ENCODE measurements at regions not wholly inside any gene's neighbourhood (a gene's known extent, or its start where the extent isn't known, plus 50 kb on each side); places are given as distances from the start of the nearest gene placed in this dataset.

GRCh38 chr7:96526496-96526895 lies 183.2 kb downstream of the SEM1 start:
- H3K27ac ChIP-seq (ENCODE audit: insufficient read depth, low read depth, low read length), result no peak overlapping the region
- no peaks in the 10 kb centered on the region for H4K20me1 ChIP-seq (replicated peaks; ENCODE audit: control insufficient read depth, extremely low read depth, insufficient read depth, low read length)
- dilution Hi-C loops (cut with MboI; ENCODE audit: extremely low pct_ligation_motif_present, low sequenced_read_pairs), result no loop called here
- peaks cover 0 to 4% of the 10 kb centered on the region in 2 experiments for H3K27me3 ChIP-seq (ENCODE audit: control insufficient read depth in 2 of 2, insufficient read depth in 2 of 2, low read length in 2 of 2)
- no peaks in the 10 kb centered on the region for H3K9me3 ChIP-seq (replicated peaks; ENCODE audit: control insufficient read depth, insufficient read depth, low read length)
- no peak for TF ChIP-seq POLR2AphosphoS5 (IDR thresholded peaks at IDR 0.05; ENCODE audit: insufficient read depth, low read depth, low read length)
- TF ChIP-seq POLR2A (IDR thresholded peaks at IDR 0.05; ENCODE audit: low read depth, low read length), result no peak
- TF ChIP-seq GATA2 (IDR thresholded peaks at IDR 0.05; ENCODE audit: insufficient read depth, insufficient read length, low read depth, low read length), result no peak
- no peak for TF ChIP-seq EZH2 (IDR thresholded peaks at IDR 0.05; ENCODE audit: borderline replicate concordance, low read depth, low read length, severe bottlenecking)
- no peak for TF ChIP-seq FOS (IDR thresholded peaks at IDR 0.05; ENCODE audit: borderline replicate concordance, insufficient read depth, low read length)
- TF ChIP-seq, protein P1, sequence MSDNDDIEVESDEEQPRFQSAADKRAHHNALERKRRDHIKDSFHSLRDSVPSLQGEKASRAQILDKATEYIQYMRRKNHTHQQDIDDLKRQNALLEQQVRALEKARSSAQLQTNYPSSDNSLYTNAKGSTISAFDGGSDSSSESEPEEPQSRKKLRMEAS (IDR thresholded peaks at IDR 0.05; ENCODE audit: insufficient read depth, insufficient read length), result no peak
- no peak for TF ChIP-seq MYC (IDR thresholded peaks at IDR 0.05; ENCODE audit: low read depth, low read length)
- TF ChIP-seq, protein P2, sequence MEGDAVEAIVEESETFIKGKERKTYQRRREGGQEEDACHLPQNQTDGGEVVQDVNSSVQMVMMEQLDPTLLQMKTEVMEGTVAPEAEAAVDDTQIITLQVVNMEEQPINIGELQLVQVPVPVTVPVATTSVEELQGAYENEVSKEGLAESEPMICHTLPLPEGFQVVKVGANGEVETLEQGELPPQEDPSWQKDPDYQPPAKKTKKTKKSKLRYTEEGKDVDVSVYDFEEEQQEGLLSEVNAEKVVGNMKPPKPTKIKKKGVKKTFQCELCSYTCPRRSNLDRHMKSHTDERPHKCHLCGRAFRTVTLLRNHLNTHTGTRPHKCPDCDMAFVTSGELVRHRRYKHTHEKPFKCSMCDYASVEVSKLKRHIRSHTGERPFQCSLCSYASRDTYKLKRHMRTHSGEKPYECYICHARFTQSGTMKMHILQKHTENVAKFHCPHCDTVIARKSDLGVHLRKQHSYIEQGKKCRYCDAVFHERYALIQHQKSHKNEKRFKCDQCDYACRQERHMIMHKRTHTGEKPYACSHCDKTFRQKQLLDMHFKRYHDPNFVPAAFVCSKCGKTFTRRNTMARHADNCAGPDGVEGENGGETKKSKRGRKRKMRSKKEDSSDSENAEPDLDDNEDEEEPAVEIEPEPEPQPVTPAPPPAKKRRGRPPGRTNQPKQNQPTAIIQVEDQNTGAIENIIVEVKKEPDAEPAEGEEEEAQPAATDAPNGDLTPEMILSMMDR (IDR thresholded peaks at IDR 0.05; ENCODE audit: extremely low read depth in 1 of 2, insufficient read depth in 1 of 2, low read depth in 1 of 2, low read length in 2 of 2), result no peak
- TF ChIP-seq JUN (IDR thresholded peaks at IDR 0.05; ENCODE audit: borderline replicate concordance, insufficient read depth, insufficient read length, low read depth), result no peak
- FAIRE-seq (no peak), DNase-seq (ENCODE audit: low read depth, low spot score) (no peak)
- intact Hi-C loops (cut with micrococcal nuclease), result no loop called here
- H3K4me1 ChIP-seq (ENCODE audit: control insufficient read depth, extremely low read depth, insufficient read depth, low read length), result no peaks in the 10 kb centered on the region
- H3K79me2 ChIP-seq (ENCODE audit: control insufficient read depth, insufficient read depth, low read length), result no peaks in the 10 kb centered on the region
- H3K4me3 ChIP-seq (replicated peaks in 1 of 3; ENCODE audit: insufficient read depth in 1 of 3, low read depth in 1 of 3, low read length in 3 of 3), result no peak overlapping the region
- no peak overlapping the region for H2AFZ ChIP-seq (ENCODE audit: low read depth, low read length)
- H3K9ac ChIP-seq (replicated peaks; ENCODE audit: extremely low read depth, insufficient read depth, low read length), result no peak overlapping the region
- ChIA-PET POLR2A (no interaction called here), CTCF (no interaction called here)
- no TSS peak for BruUV-seq (replicated peaks)
- H3K4me2 ChIP-seq (ENCODE audit: insufficient read depth, low read length), result no peak overlapping the region
- no peaks in the 10 kb centered on the region for H3K36me3 ChIP-seq (ENCODE audit: control insufficient read depth in 2 of 2, extremely low read depth in 1 of 2, insufficient read depth in 2 of 2, low read length in 2 of 2)
- H3K9me1 ChIP-seq (replicated peaks; ENCODE audit: control insufficient read depth, extremely low read depth, insufficient read depth, low read length), result no peaks in the 10 kb centered on the region
